ENCODE measurements at regions not wholly inside any gene's neighbourhood (a gene's known extent, or its start where the extent isn't known, plus 50 kb on each side); places are given as distances from the start of the nearest gene placed in this dataset.

DNA sequence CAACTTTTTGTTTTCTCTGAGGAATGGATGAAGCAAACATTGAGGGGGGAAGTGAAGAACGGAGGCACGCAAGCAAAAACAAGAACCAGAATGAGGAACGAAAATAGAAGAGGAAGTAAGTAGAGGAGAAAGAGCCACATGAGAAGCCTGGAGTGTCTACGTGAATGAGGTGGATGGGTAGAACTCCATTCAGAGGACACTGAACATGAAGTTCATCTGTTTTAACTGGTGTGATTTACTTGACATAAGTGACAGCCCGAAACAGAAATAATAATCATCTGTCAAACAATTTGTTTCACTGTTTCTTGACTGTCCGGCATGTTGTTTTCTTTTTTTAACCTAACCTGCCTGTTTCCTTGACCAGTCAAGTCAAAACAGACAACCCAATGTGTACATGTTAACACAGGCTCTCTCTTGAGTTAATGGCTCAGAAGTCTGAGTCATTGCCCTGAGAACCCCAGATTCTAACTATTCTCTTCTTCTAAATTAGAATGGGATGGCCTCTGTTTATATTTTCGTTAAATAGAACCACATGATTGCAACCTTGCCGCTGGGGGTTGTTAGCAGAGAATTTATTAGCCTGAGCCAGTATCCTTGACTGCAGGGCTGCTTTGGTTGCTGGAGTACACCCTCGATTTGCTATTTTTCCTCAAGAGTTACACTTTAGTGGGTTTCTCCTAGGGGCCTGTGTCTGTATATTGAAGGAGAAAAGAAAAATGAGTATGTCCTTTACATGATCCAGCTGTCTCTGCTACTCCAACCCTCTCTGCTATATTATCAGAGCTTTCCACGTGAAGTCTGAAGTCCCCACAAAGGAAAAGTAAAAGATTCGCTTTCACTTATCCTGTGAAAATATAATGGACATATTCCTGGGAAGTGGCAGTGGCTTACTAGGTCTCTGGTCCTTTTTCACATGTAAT is 151.7 kb downstream of the ZC3H11B start:
- Histone ChIP-seq H3K36me3 (ENCODE audit: control insufficient read depth, insufficient read depth, low read length) (no peaks in the 10 kb centered on the region), H3K9me3 (ENCODE audit: control insufficient read depth, low read length) (no peaks in the 10 kb centered on the region), H3K4me3 (ENCODE audit: extremely low read depth, insufficient read depth, low read length, poor library complexity, severe bottlenecking) (no peak overlapping the region), H3K27ac (ENCODE audit: low read depth, low read length, severe bottlenecking) (peak overlapping the region; percentile 72), H3K4me1 (ENCODE audit: control insufficient read depth, insufficient read depth, low read length, poor library complexity, severe bottlenecking) (peaks cover 9% of the 10 kb centered on the region)
- WGBS, 2 experiments (ENCODE audit: insufficient coverage in 2 of 2): 90 to 91% methylated on average over 7 of the region's 11 CpGs

GRCh38 chr1:219460081-219460895 is 152.6 kb downstream of the ZC3H11B start:
- peaks cover 9% of the 10 kb centered on the region for H3K4me1 ChIP-seq (ENCODE audit: control insufficient read depth, insufficient read depth, low read length, poor library complexity, severe bottlenecking)
- 100% methylated on average over 1 of the region's 2 CpGs; no CpG with 5 or more reads in 1 of the 2 experiments for WGBS, 2 experiments (ENCODE audit: insufficient coverage in 2 of 2)
- no peak overlapping the region for H3K27ac ChIP-seq (ENCODE audit: low read depth, low read length, severe bottlenecking)
- no peaks in the 10 kb centered on the region for H3K36me3 ChIP-seq (ENCODE audit: control insufficient read depth, insufficient read depth, low read length)
- no peaks in the 10 kb centered on the region for H3K9me3 ChIP-seq (ENCODE audit: control insufficient read depth, low read length)
- no peak overlapping the region for H3K4me3 ChIP-seq (ENCODE audit: extremely low read depth, insufficient read depth, low read length, poor library complexity, severe bottlenecking)

GRCh38 chr1:219459351-219460080 is 153.4 kb downstream of the ZC3H11B start:
- 92 to 98% methylated on average over 4 of the region's 5 CpGs for WGBS, 2 experiments (ENCODE audit: insufficient coverage in 2 of 2)
- Histone ChIP-seq H3K4me1 (ENCODE audit: control insufficient read depth, insufficient read depth, low read length, poor library complexity, severe bottlenecking) (peaks cover 9% of the 10 kb centered on the region), H3K27ac (ENCODE audit: low read depth, low read length, severe bottlenecking) (peak overlapping the region; percentile 10), H3K9me3 (ENCODE audit: control insufficient read depth, low read length) (no peaks in the 10 kb centered on the region), H3K4me3 (ENCODE audit: extremely low read depth, insufficient read depth, low read length, poor library complexity, severe bottlenecking) (no peak overlapping the region), H3K36me3 (ENCODE audit: control insufficient read depth, insufficient read depth, low read length) (no peaks in the 10 kb centered on the region)

GRCh38 chr1:219446288-219446687 is 166.6 kb downstream of the ZC3H11B start:
- no CpG with 5 or more reads among the region's 3 CpGs for WGBS, 2 experiments (ENCODE audit: insufficient coverage in 2 of 2)

DNA sequence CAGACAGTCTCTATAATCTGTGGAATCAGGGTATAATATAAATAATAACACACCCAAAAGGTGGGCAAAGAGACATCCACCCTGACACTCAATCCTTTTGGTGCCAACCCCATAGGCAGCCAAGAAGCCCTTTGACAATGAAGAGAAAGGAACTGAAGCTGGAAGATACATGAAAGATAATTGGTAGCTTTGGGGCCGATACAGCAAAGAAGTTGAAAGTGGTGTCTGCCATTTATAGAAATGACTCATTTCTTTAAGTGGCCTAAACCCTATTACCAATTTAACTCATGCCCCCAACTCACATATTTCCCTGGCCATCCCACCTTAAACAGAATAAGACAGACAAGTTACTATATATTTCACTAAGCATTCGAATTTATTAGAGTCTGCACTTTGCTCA is 167.0 kb downstream of the ZC3H11B start:
- Histone ChIP-seq H3K36me3 (ENCODE audit: control insufficient read depth, insufficient read depth, low read length) (no peaks in the 10 kb centered on the region), H3K27ac (ENCODE audit: low read depth, low read length, severe bottlenecking) (peak overlapping the region; percentile 41), H3K9me3 (ENCODE audit: control insufficient read depth, low read length) (no peaks in the 10 kb centered on the region), H3K4me3 (ENCODE audit: extremely low read depth, insufficient read depth, low read length, poor library complexity, severe bottlenecking) (no peak overlapping the region), H3K4me1 (ENCODE audit: control insufficient read depth, insufficient read depth, low read length, poor library complexity, severe bottlenecking) (peaks cover 8% of the 10 kb centered on the region)
- no CpG with 5 or more reads among the region's 2 CpGs for WGBS, 2 experiments (ENCODE audit: insufficient coverage in 2 of 2)

More at GRCh38 chr1:219446288-219446687, 166.6 kb downstream of the ZC3H11B start:
- H3K9me3 ChIP-seq (ENCODE audit: control insufficient read depth, low read length): no peaks in the 10 kb centered on the region
- peaks cover 8% of the 10 kb centered on the region for H3K4me1 ChIP-seq (ENCODE audit: control insufficient read depth, insufficient read depth, low read length, poor library complexity, severe bottlenecking)
- H3K4me3 ChIP-seq (ENCODE audit: extremely low read depth, insufficient read depth, low read length, poor library complexity, severe bottlenecking): no peak overlapping the region
- no peaks in the 10 kb centered on the region for H3K36me3 ChIP-seq (ENCODE audit: control insufficient read depth, insufficient read depth, low read length)
- H3K27ac ChIP-seq (ENCODE audit: low read depth, low read length, severe bottlenecking): peak overlapping the region; percentile 41

GRCh38 chr1:219444474-219444873 is 168.4 kb downstream of the ZC3H11B start:
- H3K9me3 ChIP-seq (ENCODE audit: control insufficient read depth, low read length): no peaks in the 10 kb centered on the region
- H3K27ac ChIP-seq (ENCODE audit: low read depth, low read length, severe bottlenecking): no peak overlapping the region
- no peak overlapping the region for H3K4me3 ChIP-seq (ENCODE audit: extremely low read depth, insufficient read depth, low read length, poor library complexity, severe bottlenecking)
- peaks cover 8% of the 10 kb centered on the region for H3K4me1 ChIP-seq (ENCODE audit: control insufficient read depth, insufficient read depth, low read length, poor library complexity, severe bottlenecking)
- no peaks in the 10 kb centered on the region for H3K36me3 ChIP-seq (ENCODE audit: control insufficient read depth, insufficient read depth, low read length)
- WGBS, 2 experiments (ENCODE audit: insufficient coverage in 2 of 2): no CpG with 5 or more reads among the region's 4 CpGs

DNA sequence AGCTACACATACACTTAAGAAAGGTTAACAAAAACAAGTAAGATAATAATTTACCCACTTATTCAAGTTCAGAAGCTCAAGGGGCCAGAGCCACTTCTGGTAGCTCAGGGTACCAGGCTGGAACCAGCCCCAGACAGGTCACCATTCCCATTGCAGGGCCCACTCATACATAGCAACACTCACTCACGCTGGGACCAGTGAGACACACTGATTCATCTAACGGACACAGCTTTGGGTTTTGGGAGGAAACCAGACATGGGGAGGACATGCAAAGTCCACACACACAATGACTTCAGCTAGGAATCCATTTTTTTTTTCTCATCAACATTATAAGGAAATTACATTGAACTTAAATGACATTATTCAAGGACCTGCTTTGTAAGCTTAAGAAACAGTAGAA is 169.1 kb downstream of the ZC3H11B start:
- H3K4me1 ChIP-seq (ENCODE audit: control insufficient read depth, insufficient read depth, low read length, poor library complexity, severe bottlenecking): peaks cover 2% of the 10 kb centered on the region
- no peak overlapping the region for H3K27ac ChIP-seq (ENCODE audit: low read depth, low read length, severe bottlenecking)
- 80 to 89% methylated on average over 1 of the region's 2 CpGs for WGBS, 2 experiments (ENCODE audit: insufficient coverage in 2 of 2)

DNA sequence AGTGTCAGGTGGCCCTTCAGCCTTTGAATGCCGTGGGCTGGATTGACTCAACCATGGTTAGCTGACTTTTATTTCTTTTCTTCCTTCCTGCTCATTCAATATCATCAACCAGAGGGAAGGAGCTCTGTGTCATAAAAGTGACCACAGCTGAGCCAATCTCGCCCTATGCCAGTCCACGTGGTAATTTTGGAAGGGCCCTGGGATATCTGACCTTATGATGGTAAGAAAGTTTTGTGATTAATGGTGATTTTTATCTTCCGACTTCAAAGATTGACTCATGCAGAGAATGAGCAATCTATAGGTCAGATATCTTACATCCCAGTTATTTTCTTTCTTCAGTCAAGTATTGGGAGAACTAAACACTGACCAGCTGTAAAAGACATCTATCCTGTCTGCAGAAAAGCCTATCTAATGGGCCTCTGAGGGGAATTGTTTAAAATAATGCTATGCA is 170.3 kb downstream of the ZC3H11B start:
- H3K27ac ChIP-seq (ENCODE audit: low read depth, low read length, severe bottlenecking): no peak overlapping the region
- no peak overlapping the region for H3K4me3 ChIP-seq (ENCODE audit: extremely low read depth, insufficient read depth, low read length, poor library complexity, severe bottlenecking)
- H3K4me1 ChIP-seq (ENCODE audit: control insufficient read depth, insufficient read depth, low read length, poor library complexity, severe bottlenecking): no peaks in the 10 kb centered on the region
- H3K36me3 ChIP-seq (ENCODE audit: control insufficient read depth, insufficient read depth, low read length): no peaks in the 10 kb centered on the region
- 93 to 100% methylated on average over 1 to 3 of the region's 4 CpGs for WGBS, 2 experiments (ENCODE audit: insufficient coverage in 2 of 2)
- H3K9me3 ChIP-seq (ENCODE audit: control insufficient read depth, low read length): no peaks in the 10 kb centered on the region

More for the DNA sequence above, 169.1 kb downstream of the ZC3H11B start:
- no peaks in the 10 kb centered on the region for H3K36me3 ChIP-seq (ENCODE audit: control insufficient read depth, insufficient read depth, low read length)
- H3K9me3 ChIP-seq (ENCODE audit: control insufficient read depth, low read length): no peaks in the 10 kb centered on the region
- no peak overlapping the region for H3K4me3 ChIP-seq (ENCODE audit: extremely low read depth, insufficient read depth, low read length, poor library complexity, severe bottlenecking)

DNA sequence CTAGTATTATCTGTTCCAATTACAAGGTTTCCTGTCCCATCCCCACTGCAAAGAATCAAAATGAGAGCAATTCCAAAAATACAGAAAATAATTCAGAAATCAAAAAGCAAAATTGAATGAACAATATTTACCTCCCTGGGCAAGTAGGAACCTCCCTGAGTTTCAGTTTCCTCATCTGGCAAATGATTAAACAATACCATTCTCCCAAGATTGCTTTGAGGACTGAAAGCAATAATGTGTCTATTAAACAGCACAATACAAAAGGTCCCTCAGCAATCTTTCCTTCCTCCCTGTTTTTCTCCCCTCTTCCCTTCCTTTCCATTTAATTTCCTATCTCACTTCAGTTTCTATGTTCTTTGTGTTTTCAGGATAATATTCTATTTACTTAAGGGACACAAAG is 171.0 kb downstream of the ZC3H11B start:
- H3K36me3 ChIP-seq (ENCODE audit: control insufficient read depth, insufficient read depth, low read length): no peaks in the 10 kb centered on the region
- H3K9me3 ChIP-seq (ENCODE audit: control insufficient read depth, low read length): no peaks in the 10 kb centered on the region
- no peak overlapping the region for H3K27ac ChIP-seq (ENCODE audit: low read depth, low read length, severe bottlenecking)
- H3K4me1 ChIP-seq (ENCODE audit: control insufficient read depth, insufficient read depth, low read length, poor library complexity, severe bottlenecking): no peaks in the 10 kb centered on the region
- no peak overlapping the region for H3K4me3 ChIP-seq (ENCODE audit: extremely low read depth, insufficient read depth, low read length, poor library complexity, severe bottlenecking)

GRCh38 chr1:219439376-219439775 is 173.5 kb downstream of the ZC3H11B start:
- 100% methylated on average over 2 of the region's 2 CpGs for WGBS, 2 experiments (ENCODE audit: insufficient coverage in 2 of 2)
- no peak overlapping the region for H3K27ac ChIP-seq (ENCODE audit: low read depth, low read length, severe bottlenecking)
- H3K4me1 ChIP-seq (ENCODE audit: control insufficient read depth, insufficient read depth, low read length, poor library complexity, severe bottlenecking): peaks cover under 1% of the 10 kb centered on the region
- H3K9me3 ChIP-seq (ENCODE audit: control insufficient read depth, low read length): no peaks in the 10 kb centered on the region
- no peak overlapping the region for H3K4me3 ChIP-seq (ENCODE audit: extremely low read depth, insufficient read depth, low read length, poor library complexity, severe bottlenecking)
- H3K36me3 ChIP-seq (ENCODE audit: control insufficient read depth, insufficient read depth, low read length): no peaks in the 10 kb centered on the region
